Stomach smooth muscle (tissue), 2 donors: ENCODE measurements at regions not wholly inside any gene's neighbourhood (a gene's known extent, or its start where the extent isn't known, plus 50 kb on each side); places are given as distances from the start of the nearest gene placed in this dataset.

ENCODE experiments used
- H3K27ac ChIP-seq: one replicate; pipeline ENCODE4 v1.7.0; 2013; ENCODE audit warnings: mild to moderate bottlenecking, low read length, inconsistent platforms
- H3K27me3 ChIP-seq, 2 donors: one replicate each; pipeline ENCODE4 v1.7.0; 2013; ENCODE audit warnings: low read length in 2 of 2; ENCODE audit not compliant: insufficient read depth in 2 of 2, control insufficient read depth in 1 of 2
- H3K36me3 ChIP-seq, 2 donors: one replicate each; pipeline ENCODE4 v1.7.0; 2013; ENCODE audit warnings: low read length in 2 of 2; ENCODE audit not compliant: control insufficient read depth in 2 of 2, insufficient read depth in 2 of 2
- H3K4me1 ChIP-seq: one replicate; pipeline ENCODE4 v1.7.0; 2013; ENCODE audit warnings: low read length; ENCODE audit not compliant: control insufficient read depth, insufficient read depth
- H3K4me3 ChIP-seq, 2 donors: one replicate each; pipeline ENCODE4 v1.7.0; 2013; ENCODE audit warnings: low read length in 2 of 2
- H3K9ac ChIP-seq, 2 donors: one replicate each; pipeline ENCODE4 v1.7.0; 2013; ENCODE audit warnings: low read length in 2 of 2, mild to moderate bottlenecking in 1 of 2
- H3K9me3 ChIP-seq, 2 donors: one replicate each; pipeline ENCODE4 v1.7.0; 2013; ENCODE audit warnings: low read length in 2 of 2; ENCODE audit not compliant: control insufficient read depth in 2 of 2
- donor health status: healthy.
- donor health status: Pancreatic carcinoma.

- Histone ChIP-seq H3K9me3 (no peaks in the 10 kb centered on the region), H3K36me3 (no peaks in the 10 kb centered on the region), H3K27me3 (no peaks in the 10 kb centered on the region), H3K27ac (peak overlapping the region; percentile 32), H3K4me1 (peaks cover 14% of the 10 kb centered on the region), H3K9ac (no peak overlapping the region), H3K4me3 (no peak overlapping the region)
Measured at GRCh38 chr7:22576612-22577469, 76.9 kb upstream of the STEAP1B start.

GRCh38 chr7:22574754-22575520, 74.9 kb upstream of the STEAP1B start:
- Histone ChIP-seq H3K27me3 (no peaks in the 10 kb centered on the region), H3K9ac (no peak overlapping the region), H3K9me3 (no peaks in the 10 kb centered on the region), H3K4me3 (no peak overlapping the region), H3K4me1 (peaks cover 14% of the 10 kb centered on the region), H3K27ac (no peak overlapping the region), H3K36me3 (no peaks in the 10 kb centered on the region)

GRCh38 chr7:22572937-22573336, 72.9 kb upstream of the STEAP1B start:
- Histone ChIP-seq H3K27ac (no peak overlapping the region), H3K36me3 (no peaks in the 10 kb centered on the region), H3K27me3 (no peaks in the 10 kb centered on the region), H3K4me3 (no peak overlapping the region), H3K9ac (no peak overlapping the region), H3K4me1 (peaks cover 12% of the 10 kb centered on the region), H3K9me3 (no peaks in the 10 kb centered on the region)

- H3K4me1 ChIP-seq, result peaks cover 5% of the 10 kb centered on the region
- no peak overlapping the region for H3K9ac ChIP-seq
- no peaks in the 10 kb centered on the region for H3K36me3 ChIP-seq
- H3K27me3 ChIP-seq, result no peaks in the 10 kb centered on the region
- no peak overlapping the region for H3K27ac ChIP-seq
- H3K4me3 ChIP-seq, result no peak overlapping the region
- H3K9me3 ChIP-seq, result no peaks in the 10 kb centered on the region
Measured at GRCh38 chr7:22572292-22572691, 72.3 kb upstream of the STEAP1B start.

GRCh38 chr7:22571766-22572165, 71.8 kb upstream of the STEAP1B start:
- Histone ChIP-seq H3K27ac (no peak overlapping the region), H3K36me3 (no peaks in the 10 kb centered on the region), H3K9ac (no peak overlapping the region)

GRCh38 chr7:22569586-22570321, 69.8 kb upstream of the STEAP1B start:
- Histone ChIP-seq H3K36me3 (no peaks in the 10 kb centered on the region), H3K4me1 (peaks cover 4% of the 10 kb centered on the region), H3K9me3 (no peaks in the 10 kb centered on the region), H3K9ac (no peak overlapping the region), H3K27ac (no peak overlapping the region), H3K27me3 (no peaks in the 10 kb centered on the region), H3K4me3 (no peak overlapping the region)

More at GRCh38 chr7:22571766-22572165, 71.8 kb upstream of the STEAP1B start:
- Histone ChIP-seq H3K4me3 (no peak overlapping the region), H3K27me3 (no peaks in the 10 kb centered on the region), H3K4me1 (peaks cover under 1% of the 10 kb centered on the region), H3K9me3 (no peaks in the 10 kb centered on the region)

GRCh38 chr7:22566592-22566991, 66.6 kb upstream of the STEAP1B start:
- Histone ChIP-seq H3K27ac (no peak overlapping the region), H3K4me1 (peaks cover 23% of the 10 kb centered on the region)

GRCh38 chr7:22566176-22566575, 66.2 kb upstream of the STEAP1B start:
- Histone ChIP-seq H3K4me3 (no peak overlapping the region), H3K4me1 (peaks cover 28% of the 10 kb centered on the region), H3K27me3 (no peaks in the 10 kb centered on the region), H3K9me3 (no peaks in the 10 kb centered on the region), H3K27ac (no peak overlapping the region), H3K36me3 (no peaks in the 10 kb centered on the region), H3K9ac (no peak overlapping the region)

More at GRCh38 chr7:22566592-22566991, 66.6 kb upstream of the STEAP1B start:
- Histone ChIP-seq H3K4me3 (no peak overlapping the region), H3K9ac (no peak overlapping the region), H3K36me3 (no peaks in the 10 kb centered on the region), H3K9me3 (no peaks in the 10 kb centered on the region), H3K27me3 (no peaks in the 10 kb centered on the region)

- Histone ChIP-seq H3K36me3 (no peaks in the 10 kb centered on the region), H3K27ac (no peak overlapping the region), H3K9ac (peak overlapping the region in 1 of 2 donors; percentile 4), H3K9me3 (no peaks in the 10 kb centered on the region), H3K4me3 (no peak overlapping the region), H3K27me3 (no peaks in the 10 kb centered on the region), H3K4me1 (peaks cover 33% of the 10 kb centered on the region)
Measured at GRCh38 chr7:22565315-22565811, 65.4 kb upstream of the STEAP1B start.

- peaks cover 37% of the 10 kb centered on the region for H3K4me1 ChIP-seq
- H3K36me3 ChIP-seq, result no peaks in the 10 kb centered on the region
- H3K27me3 ChIP-seq, result no peaks in the 10 kb centered on the region
- no peaks in the 10 kb centered on the region for H3K9me3 ChIP-seq
- H3K4me3 ChIP-seq, result no peak overlapping the region
- H3K27ac ChIP-seq, result no peak overlapping the region
- H3K9ac ChIP-seq, result no peak overlapping the region
Measured at GRCh38 chr7:22564511-22565045, 64.6 kb upstream of the STEAP1B start.
